Neuron (in vitro differentiated cells): ENCODE measurements at regions not wholly inside any gene's neighbourhood (a gene's known extent, or its start where the extent isn't known, plus 50 kb on each side); places are given as distances from the start of the nearest gene placed in this dataset.
"Not testable (repeated sequence)": the region's sequence is repeated elsewhere in the genome, so short reads cannot be mapped to it uniquely, and the experiment has no call there.

Experiments
- H2AFZ ChIP-seq: one replicate; pipeline ENCODE4 v1.6.1; 2013; ENCODE audit warnings: low read depth, mild to moderate bottlenecking, inconsistent platforms, low read length, moderate library complexity
- H3K27me3 ChIP-seq: one replicate; pipeline ENCODE4 v1.6.1; 2013; ENCODE audit warnings: low read length; ENCODE audit not compliant: insufficient read depth
- H3K36me3 ChIP-seq: one replicate; pipeline ENCODE4 v1.6.1; 2013; ENCODE audit warnings: low read length; ENCODE audit not compliant: insufficient read depth
- H3K4me1 ChIP-seq: one replicate; pipeline ENCODE4 v1.6.1; 2013; ENCODE audit warnings: low read length; ENCODE audit not compliant: insufficient read depth
- H3K4me3 ChIP-seq: 2 replicates; pipeline ENCODE4 v1.5.1; 2013; ENCODE audit warnings: mild to moderate bottlenecking, low read length, moderate library complexity
- H3K9me3 ChIP-seq: one replicate; pipeline ENCODE4 v1.6.1; 2013; ENCODE audit warnings: low read length

- no peak overlapping the region for H3K4me3 ChIP-seq
- no peak overlapping the region for H2AFZ ChIP-seq
- peaks cover 35% of the 10 kb centered on the region for H3K27me3 ChIP-seq
- H3K36me3 ChIP-seq, result no peaks in the 10 kb centered on the region
- H3K9me3 ChIP-seq, result no peaks in the 10 kb centered on the region
- peaks cover 16% of the 10 kb centered on the region for H3K4me1 ChIP-seq
Measured at GRCh38 chr1:181314959-181315358, 168.4 kb upstream of the CACNA1E start.

DNA sequence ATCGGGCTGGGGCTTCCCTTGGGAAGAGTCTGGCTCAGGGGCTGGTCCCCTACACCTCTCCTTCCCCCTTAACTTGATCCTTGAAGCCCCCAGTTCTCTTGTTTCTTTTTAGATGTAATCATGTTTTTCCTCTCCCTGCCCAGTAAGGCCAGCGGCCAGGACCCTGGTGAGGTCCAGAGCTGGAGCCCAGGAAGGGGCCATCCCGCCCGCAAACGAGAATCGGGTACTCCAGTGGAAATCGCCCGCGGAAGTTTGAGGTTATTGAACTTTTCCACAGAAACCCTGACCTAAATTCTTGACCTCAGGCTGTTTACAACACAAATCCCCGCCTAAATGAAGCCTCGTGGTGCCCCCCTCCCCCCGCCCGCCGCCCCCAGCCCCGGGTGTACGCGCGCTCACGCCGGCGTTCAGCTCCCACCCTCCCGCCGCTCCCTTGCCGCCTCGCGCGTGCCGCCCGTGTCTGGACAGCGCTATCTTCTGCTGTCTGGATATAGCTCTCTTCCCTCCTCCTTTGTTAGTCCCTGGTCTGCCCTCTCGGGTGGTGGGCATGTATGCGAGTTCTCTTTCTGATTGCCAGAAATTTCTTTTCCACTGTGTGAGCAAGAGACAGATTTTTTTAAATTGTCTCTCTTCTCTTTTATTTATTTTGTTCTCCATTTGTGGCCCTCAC lies 165.9 kb upstream of the CACNA1E start:
- H3K4me3 ChIP-seq, result no peak overlapping the region
- no peaks in the 10 kb centered on the region for H3K36me3 ChIP-seq
- peaks cover 39% of the 10 kb centered on the region for H3K27me3 ChIP-seq
- no peak overlapping the region for H2AFZ ChIP-seq
- no peaks in the 10 kb centered on the region for H3K9me3 ChIP-seq
- H3K4me1 ChIP-seq, result peaks cover 16% of the 10 kb centered on the region

DNA sequence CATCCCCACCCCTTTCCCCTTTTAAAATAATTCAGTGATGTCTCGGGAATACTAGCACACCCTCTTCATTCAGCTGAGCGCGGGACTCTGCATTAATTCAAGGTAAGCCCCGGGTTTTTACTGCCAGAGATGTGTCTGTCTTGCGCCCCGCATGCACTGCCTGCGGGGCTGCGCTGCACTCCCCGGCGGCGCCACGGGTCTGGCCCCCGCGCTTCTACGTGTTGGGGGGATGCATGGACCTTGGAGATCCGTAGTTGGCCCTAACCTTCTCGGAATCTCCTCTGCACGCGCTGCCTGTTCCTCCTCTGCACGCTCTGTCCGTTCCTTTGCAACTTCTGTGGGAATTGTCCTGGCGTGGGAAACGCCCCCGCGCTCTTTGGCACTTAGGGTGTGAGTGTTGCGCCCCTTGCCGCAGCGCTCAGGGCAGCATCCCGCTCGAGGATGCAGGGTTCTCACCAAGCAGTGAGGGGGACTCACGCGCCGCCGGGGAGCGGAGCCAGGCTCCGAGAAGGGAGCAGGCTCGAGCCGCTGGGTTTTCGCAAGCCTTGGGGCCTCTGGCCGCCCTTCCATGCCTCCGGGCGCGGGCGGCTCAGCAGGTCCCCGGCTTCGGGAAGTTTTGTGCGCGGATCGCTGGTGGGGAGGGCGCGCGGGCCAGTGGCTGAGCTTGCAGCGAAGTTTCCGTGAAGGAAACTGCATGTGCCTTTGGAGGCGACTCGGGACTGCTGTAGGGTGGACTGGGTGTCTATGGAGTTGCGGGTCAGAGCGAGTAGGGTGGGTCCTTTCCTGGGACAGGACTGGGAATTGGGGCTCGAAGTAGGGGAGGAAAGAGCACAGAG lies 165.1 kb upstream of the CACNA1E start:
- H3K27me3 ChIP-seq, result peaks cover 39% of the 10 kb centered on the region

GRCh38 chr1:181318858-181319235 lies 164.5 kb upstream of the CACNA1E start:
- Histone ChIP-seq H3K4me1 (peaks cover 16% of the 10 kb centered on the region), H2AFZ (no peak overlapping the region), H3K9me3 (no peaks in the 10 kb centered on the region), H3K27me3 (peaks cover 41% of the 10 kb centered on the region), H3K4me3 (no peak overlapping the region), H3K36me3 (no peaks in the 10 kb centered on the region)

More for the DNA sequence above, 165.1 kb upstream of the CACNA1E start:
- Histone ChIP-seq H2AFZ (no peak overlapping the region), H3K4me1 (peaks cover 16% of the 10 kb centered on the region), H3K9me3 (no peaks in the 10 kb centered on the region), H3K36me3 (no peaks in the 10 kb centered on the region), H3K4me3 (no peak overlapping the region)

DNA sequence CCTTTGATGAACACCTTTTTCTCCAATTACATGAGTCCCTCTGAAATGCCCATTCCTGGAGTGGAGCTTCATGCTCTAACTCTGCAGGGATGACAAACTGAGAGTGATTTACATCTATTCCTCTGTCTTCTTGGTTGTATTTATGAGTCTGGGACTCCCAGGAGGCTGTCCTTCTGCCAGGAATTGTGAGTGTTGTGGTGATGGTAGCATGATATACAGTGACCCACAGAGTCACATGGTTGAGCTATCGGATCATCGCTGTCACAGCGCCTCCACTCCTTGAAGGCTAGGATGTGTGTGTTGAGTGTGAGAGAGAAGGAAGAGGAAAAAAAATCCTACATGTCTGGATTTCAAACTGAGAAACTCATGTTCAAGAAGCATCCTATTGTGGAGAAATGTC lies 163.4 kb upstream of the CACNA1E start:
- Histone ChIP-seq H3K4me3 (no peak overlapping the region), H3K9me3 (no peaks in the 10 kb centered on the region), H3K27me3 (peaks cover 41% of the 10 kb centered on the region), H2AFZ (no peak overlapping the region), H3K36me3 (no peaks in the 10 kb centered on the region), H3K4me1 (peaks cover 8% of the 10 kb centered on the region)

DNA sequence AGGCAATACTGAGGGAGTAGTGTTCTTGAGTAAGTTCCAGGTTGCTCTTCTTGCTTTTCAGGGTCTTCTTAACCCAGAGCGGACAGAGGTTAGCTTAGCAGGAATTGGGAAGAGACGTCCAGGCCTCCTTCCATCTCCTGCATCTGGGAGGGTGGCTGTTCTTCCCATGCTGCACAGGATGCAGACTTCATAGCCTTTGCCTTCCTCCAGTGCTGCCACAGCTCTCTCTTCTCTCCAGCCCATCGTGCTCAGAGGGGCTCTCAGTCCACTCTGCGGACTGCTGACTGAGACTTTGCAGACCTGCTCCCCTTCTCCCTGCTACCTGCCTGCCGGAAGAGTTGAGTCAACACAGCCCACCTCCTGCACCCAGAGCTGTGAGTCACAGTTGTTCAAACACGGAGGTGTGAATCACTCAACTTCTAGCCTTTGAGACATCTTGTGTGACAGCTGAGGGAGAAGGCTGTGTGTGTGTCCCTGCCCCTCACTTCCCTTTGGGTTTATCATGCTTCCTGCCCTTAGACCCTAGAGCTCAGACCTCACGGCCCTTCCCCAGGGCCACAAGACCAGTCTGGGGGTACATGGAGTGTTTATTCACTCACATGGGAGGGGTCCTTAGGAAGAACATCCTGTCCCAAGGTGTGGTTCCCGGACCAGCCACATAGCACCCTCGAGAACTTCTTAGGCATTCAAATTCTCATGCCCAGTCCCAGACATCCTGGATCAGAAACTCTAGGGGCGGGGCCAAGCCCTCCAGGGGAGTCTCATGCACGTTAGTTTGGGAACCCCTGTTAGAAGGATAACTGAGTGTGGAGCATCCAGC lies 158.3 kb upstream of the CACNA1E start:
- no peaks in the 10 kb centered on the region for H3K4me1 ChIP-seq
- H2AFZ ChIP-seq, result no peak overlapping the region
- H3K36me3 ChIP-seq, result no peaks in the 10 kb centered on the region
- H3K4me3 ChIP-seq, result no peak overlapping the region
- H3K27me3 ChIP-seq, result peaks cover 6% of the 10 kb centered on the region
- H3K9me3 ChIP-seq, result no peaks in the 10 kb centered on the region

DNA sequence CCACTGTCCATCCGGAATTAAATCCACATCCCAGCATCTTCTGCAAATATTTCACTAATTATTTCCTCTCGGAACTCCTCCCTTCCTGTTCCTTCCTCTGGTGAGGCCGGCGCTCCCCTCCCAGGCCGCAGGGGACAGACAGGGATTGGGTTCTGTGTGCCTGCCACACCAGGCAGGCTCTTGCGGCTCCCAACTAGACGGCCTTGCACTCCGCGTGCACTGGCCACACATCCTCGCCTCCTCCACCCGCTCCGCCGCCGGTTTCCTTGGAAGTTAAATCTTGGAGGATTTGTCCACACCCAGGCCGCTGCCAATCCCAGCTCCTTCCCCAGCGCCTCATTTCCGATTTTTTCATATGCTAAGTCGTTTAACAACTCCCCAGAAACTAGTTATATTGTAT lies 157.6 kb upstream of the CACNA1E start:
- not testable (repeated sequence) for H3K36me3 ChIP-seq, H3K27me3 ChIP-seq, H3K9me3 ChIP-seq, H2AFZ ChIP-seq, H3K4me1 ChIP-seq, H3K4me3 ChIP-seq

- Histone ChIP-seq H3K4me1 (no peaks in the 10 kb centered on the region), H3K36me3 (no peaks in the 10 kb centered on the region), H2AFZ (no peak overlapping the region), H3K27me3 (peaks cover 6% of the 10 kb centered on the region), H3K9me3 (no peaks in the 10 kb centered on the region), H3K4me3 (no peak overlapping the region)
Measured at GRCh38 chr1:181326348-181326747, 157.0 kb upstream of the CACNA1E start.

GRCh38 chr1:181327796-181328195 lies 155.5 kb upstream of the CACNA1E start:
- no peaks in the 10 kb centered on the region for H3K9me3 ChIP-seq
- H3K27me3 ChIP-seq, result peaks cover 2% of the 10 kb centered on the region
- H3K36me3 ChIP-seq, result no peaks in the 10 kb centered on the region
- H3K4me1 ChIP-seq, result no peaks in the 10 kb centered on the region
- H2AFZ ChIP-seq, result no peak overlapping the region
- no peak overlapping the region for H3K4me3 ChIP-seq

- H3K36me3 ChIP-seq, result no peaks in the 10 kb centered on the region
- no peak overlapping the region for H3K4me3 ChIP-seq
- H3K4me1 ChIP-seq, result no peaks in the 10 kb centered on the region
- H3K27me3 ChIP-seq, result no peaks in the 10 kb centered on the region
- no peak overlapping the region for H2AFZ ChIP-seq
- no peaks in the 10 kb centered on the region for H3K9me3 ChIP-seq
Measured at GRCh38 chr1:181334724-181335123, 148.6 kb upstream of the CACNA1E start.

GRCh38 chr1:181335631-181336030 lies 147.7 kb upstream of the CACNA1E start:
- Histone ChIP-seq H3K27me3 (peaks cover 1% of the 10 kb centered on the region), H3K9me3 (no peaks in the 10 kb centered on the region), H3K36me3 (no peaks in the 10 kb centered on the region), H3K4me3 (no peak overlapping the region), H2AFZ (no peak overlapping the region), H3K4me1 (no peaks in the 10 kb centered on the region)

DNA sequence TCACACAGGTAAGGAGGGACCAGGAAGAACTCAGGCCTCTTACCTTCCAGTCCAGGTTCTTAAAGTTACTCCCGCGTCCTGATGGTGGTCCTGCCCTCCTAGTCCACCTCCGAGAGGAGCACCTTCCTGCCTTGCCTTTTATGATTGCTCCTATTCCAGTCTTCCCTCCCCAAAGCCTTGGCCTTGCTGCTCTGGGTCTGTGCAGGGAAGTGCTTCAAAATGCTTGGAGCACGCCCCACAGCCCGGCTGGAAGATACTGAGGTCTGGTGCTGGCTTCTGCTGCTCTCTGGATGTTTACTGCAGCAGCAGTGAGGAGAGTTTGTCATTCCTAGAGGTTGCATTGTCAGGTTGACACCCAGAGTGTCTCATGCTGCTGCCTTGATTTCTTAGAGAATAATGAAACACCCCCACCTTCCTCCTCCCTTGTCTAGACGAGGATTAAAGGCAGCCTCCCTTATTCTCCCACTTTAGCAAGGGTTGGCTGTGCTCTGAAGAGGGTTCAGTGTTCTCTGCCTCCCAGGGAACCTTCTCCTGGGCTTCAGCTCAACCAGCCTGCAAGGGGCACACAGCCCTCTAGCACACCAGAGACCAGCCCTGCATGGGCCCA lies 142.2 kb upstream of the CACNA1E start:
- H3K27me3 ChIP-seq, result peaks cover 2% of the 10 kb centered on the region
- no peaks in the 10 kb centered on the region for H3K4me1 ChIP-seq
- H3K4me3 ChIP-seq, result no peak overlapping the region
- no peaks in the 10 kb centered on the region for H3K9me3 ChIP-seq
- no peaks in the 10 kb centered on the region for H3K36me3 ChIP-seq
- no peak overlapping the region for H2AFZ ChIP-seq

- Histone ChIP-seq H3K4me1 (no peaks in the 10 kb centered on the region), H3K4me3 (no peak overlapping the region), H2AFZ (no peak overlapping the region), H3K27me3 (peaks cover 2% of the 10 kb centered on the region), H3K36me3 (no peaks in the 10 kb centered on the region), H3K9me3 (no peaks in the 10 kb centered on the region)
Measured at GRCh38 chr1:181344091-181344490, 139.2 kb upstream of the CACNA1E start.
